HCT116 (cell line): ENCODE measurements at regions not wholly inside any gene's neighbourhood (a gene's known extent, or its start where the extent isn't known, plus 50 kb on each side); places are given as distances from the start of the nearest gene placed in this dataset.

Source experiments
- ATAC-seq: fragments of 200-7000 bp; cut with Tn5 transposase; 2 replicates; pipeline ENCODE4 v1.9.1; 2020; ENCODE audit warnings: mild to moderate bottlenecking, moderate library complexity
- BruUV-seq: library from RNA; stranded (reverse); fragments of 400-500 nt; replicated peaks from 2 replicates; lab custom pipeline; 2021; lab: Mats Ljungman, UMichigan
- CTCF ChIA-PET: fragments of 300-600 bp; sonication (Branson Sonifier 250); formaldehyde crosslinking; loops from one replicate; lab custom pipeline; 2021; ENCODE audit warnings: antibody characterized with exemption; lab: Charles Lee
- POLR2A ChIA-PET: fragments of 300-600, 350-600 bp; sonication (Branson Sonifier 250); formaldehyde crosslinking; loops from one replicate; lab custom pipeline; 2021; ENCODE audit warnings: antibody characterized with exemption; lab: Charles Lee
- RAD21 ChIA-PET, 2 experiments: fragments of 300-600 bp; sonication (Branson Sonifier 250); formaldehyde crosslinking; loops; one replicate each; lab custom pipeline; 2023; ENCODE audit warnings: low total read pairs in 2 of 2; ENCODE audit not compliant: uncharacterized antibody in 2 of 2, unreplicated experiment in 2 of 2, low non-redundant PET in 1 of 2; lab: Charles Lee
- DNase-seq: peaks from one replicate; pipeline ENCODE4 v3.0.0-alpha.2; 2010; ENCODE audit warnings: low read depth, low spot score
- H2AFZ ChIP-seq: fragments of 200-600 bp; shearing (Covaris generic), sonication (generic); 2 replicates; pipeline ENCODE4 v1.6.1; 2017; ENCODE audit warnings: low read depth, mixed run types, mixed read lengths, antibody characterized with exemption, low read length; ENCODE audit not compliant: poor library complexity, severe bottlenecking
- H3K27ac ChIP-seq: 2 replicates; pipeline ENCODE4 v1.5.1; 2012; ENCODE audit warnings: low read depth, low read length
- H3K27me3 ChIP-seq: fragments of 200-600 bp; sonication (generic); 2 replicates; pipeline ENCODE4 v1.6.1; 2016; ENCODE audit warnings: mixed run types, low read length, mixed read lengths; ENCODE audit not compliant: insufficient read depth
- H3K36me3 ChIP-seq, 2 experiments: fragments of 200-500 bp in 1 of 2; fragments of 200-600 bp in 1 of 2; sonication (Bioruptor generic) in 1 of 2; sonication (generic) in 1 of 2; 2 replicates each; pipeline versions ENCODE4 v1.5.1 to v1.6.1; 2014 to 2016; ENCODE audit warnings: low read length in 2 of 2, inconsistent platforms in 1 of 2, mixed read lengths in 1 of 2, mixed run types in 1 of 2; ENCODE audit not compliant: insufficient read depth in 2 of 2, control insufficient read depth in 1 of 2
- H3K4me1 ChIP-seq, 2 experiments: fragments of 200-600 bp in 1 of 2; sonication (generic) in 1 of 2; 2 replicates each; pipeline versions ENCODE4 v1.5.1 to v1.6.1; 2012 to 2017; ENCODE audit warnings: low read length in 2 of 2, inconsistent platforms in 1 of 2, mild to moderate bottlenecking in 1 of 2, mixed read lengths in 1 of 2, mixed run types in 1 of 2, moderate library complexity in 1 of 2; ENCODE audit not compliant: insufficient read depth in 2 of 2, control insufficient read depth in 1 of 2
- H3K4me2 ChIP-seq: fragments of 200-600 bp; sonication (generic); 2 replicates; pipeline ENCODE4 v1.6.1; 2017; ENCODE audit warnings: mixed run types, low read length, mixed read lengths
- H3K4me3 ChIP-seq, 2 experiments: fragments of 200-600 bp in 1 of 2; sonication (generic) in 1 of 2; replicated peaks in 1 of 2; 2 replicates each; pipeline ENCODE4 v1.5.1; 2011 to 2016; ENCODE audit warnings: low read length in 2 of 2, control low read depth in 1 of 2, low read depth in 1 of 2, mild to moderate bottlenecking in 1 of 2, mixed read lengths in 1 of 2, mixed run types in 1 of 2
- H3K79me2 ChIP-seq: fragments of 200-600 bp; sonication (generic); 2 replicates; pipeline ENCODE4 v1.6.1; 2017; ENCODE audit warnings: mild to moderate bottlenecking, mixed run types, low read length, moderate library complexity, mixed read lengths; ENCODE audit not compliant: insufficient read depth
- H3K9ac ChIP-seq: fragments of 200-600 bp; sonication (generic); 2 replicates; pipeline ENCODE4 v1.6.1; 2016; ENCODE audit warnings: low read length, mixed read lengths
- H3K9me2 ChIP-seq: fragments of 200-600 bp; sonication (generic), shearing (Covaris generic); 2 replicates; pipeline ENCODE4 v1.6.1; 2017; ENCODE audit warnings: mixed run types, mild to moderate bottlenecking, moderate library complexity; ENCODE audit not compliant: insufficient read depth
- H3K9me3 ChIP-seq, 2 experiments: fragments of 200-500 bp in 1 of 2; fragments of 200-600 bp in 1 of 2; sonication (Bioruptor generic) in 1 of 2; sonication (generic) in 1 of 2; 2 replicates each; pipeline ENCODE4 v1.6.1; 2014 to 2017; ENCODE audit warnings: low read length in 2 of 2, mixed read lengths in 2 of 2, inconsistent platforms in 1 of 2, low read depth in 1 of 2, mild to moderate bottlenecking in 1 of 2, mixed run types in 1 of 2, moderate library complexity in 1 of 2; ENCODE audit not compliant: control insufficient read depth in 1 of 2, insufficient read depth in 1 of 2
- H4K20me1 ChIP-seq: fragments of 200-600 bp; sonication (generic), shearing (Covaris generic); 2 replicates; pipeline ENCODE4 v1.6.1; 2017; ENCODE audit warnings: mixed run types, mild to moderate bottlenecking, moderate library complexity; ENCODE audit not compliant: insufficient read depth
- SIN3A ChIP-seq: IDR thresholded peaks from 2 replicates; pipeline ENCODE4 v1.6.1; 2012; ENCODE audit warnings: low read depth
- TCF7L2 ChIP-seq: IDR thresholded peaks from 2 replicates; pipeline ENCODE4 v1.7.0; 2011; ENCODE audit warnings: borderline replicate concordance, inconsistent platforms; ENCODE audit not compliant: insufficient read depth, insufficient read length; ENCODE audit errors: extremely low read depth
- ZBTB33 ChIP-seq: IDR thresholded peaks from 2 replicates; pipeline ENCODE4 v1.6.1; 2011; ENCODE audit warnings: mild to moderate bottlenecking, low read length, moderate library complexity; ENCODE audit not compliant: insufficient replicate concordance; ENCODE audit errors: extremely low read depth
- intact Hi-C: fragments of 100-400 bp; cut with micrococcal nuclease; formaldehyde crosslinking; loops from 2 replicates; pipeline ENCODE4 v1.10.0; 2022

GRCh38 chr2:64348386-64349130 lies 105.4 kb upstream of the LGALSL start (continued):
- TF ChIP-seq ZBTB33: no peak

DNA sequence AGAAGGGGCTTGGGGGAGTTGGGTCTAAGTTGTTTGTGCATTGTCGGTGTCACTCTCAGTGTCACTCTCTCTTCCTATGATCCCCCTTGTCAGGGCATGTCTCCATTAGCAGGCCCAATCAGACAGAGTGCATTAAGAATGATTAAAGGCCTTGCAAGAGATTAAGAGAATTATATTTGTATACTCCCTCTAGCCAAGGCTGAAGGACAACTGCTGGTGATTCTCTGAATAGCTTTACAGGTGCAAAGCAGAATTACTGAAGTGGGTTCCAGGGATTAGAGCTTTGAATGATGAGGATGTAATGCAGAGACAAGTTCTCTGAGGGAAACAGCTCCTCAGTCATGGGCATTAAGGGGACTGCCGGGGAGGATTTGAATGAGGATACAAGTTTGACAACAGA lies 104.8 kb upstream of the LGALSL start:
- Histone ChIP-seq H3K4me3 (no peak overlapping the region), H3K27ac (no peak overlapping the region), H3K79me2 (no peaks in the 10 kb centered on the region), H3K9ac (no peak overlapping the region), H3K9me3 (no peaks in the 10 kb centered on the region), H4K20me1 (no peaks in the 10 kb centered on the region), H3K4me2 (peak overlapping the region; percentile 58), H2AFZ (no peak overlapping the region), H3K9me2 (no peaks in the 10 kb centered on the region; the same call in 1 of the 2 replicates), H3K27me3 (no peaks in the 10 kb centered on the region), H3K4me1 (peaks cover 0 to 20% of the 10 kb centered on the region in 2 experiments; a peak in 2 of 4 replicates), H3K36me3 (no peaks in the 10 kb centered on the region)
- CTCF ChIA-PET: interaction anchor here (1.2 kb wide), 1 partner anchor 140 kb away, joined by 4 read pairs; no protein-coding TSS in a partner anchor
- RAD21 ChIA-PET: no interaction called here
- POLR2A ChIA-PET: interaction anchor here (3.0 kb wide), 1 partner anchor 10 kb away, joined by 10 read pairs; no protein-coding TSS in a partner anchor
- intact Hi-C loops: no loop called here
- DNase-seq (no peak), ATAC-seq (peak; percentile 14; the same call in 1 of the 2 replicates)
- no peak for TF ChIP-seq SIN3A
- peak; percentile 1 for TF ChIP-seq TCF7L2
- no TSS peak for BruUV-seq
